ENCODE measurements at regions not wholly inside any gene's neighbourhood (a gene's known extent, or its start where the extent isn't known, plus 50 kb on each side); places are given as distances from the start of the nearest gene placed in this dataset.

GRCh38 chr11:106212081-106212480 is 134.6 kb downstream of the AASDHPPT start:
- TF ChIP-seq ZFP37 (CRISPR knock-in tag; IDR thresholded peaks at IDR 0.05; ENCODE audit: borderline replicate concordance): no peak
- TF ChIP-seq CTCF (CRISPR knock-in tag; IDR thresholded peaks at IDR 0.05): no peak
- TF ChIP-seq ZSCAN30 (CRISPR knock-in tag; IDR thresholded peaks at IDR 0.05): no peak
- TF ChIP-seq TFAP4 (IDR thresholded peaks at IDR 0.05; ENCODE audit: borderline replicate concordance, low read depth): no peak
- no peak for TF ChIP-seq ZBTB1 (CRISPR knock-in tag; IDR thresholded peaks at IDR 0.05; ENCODE audit: borderline replicate concordance)
- no peak for TF ChIP-seq ZSCAN29 (CRISPR knock-in tag; conservative IDR thresholded peaks at IDR 0.05)
- TF ChIP-seq KAT7 (CRISPR knock-in tag; IDR thresholded peaks at IDR 0.05; ENCODE audit: borderline replicate concordance): no peak
- no peak for TF ChIP-seq ZFP36L1 (CRISPR knock-in tag; IDR thresholded peaks at IDR 0.05)
- TF ChIP-seq MAX (IDR thresholded peaks at IDR 0.05): no peak
- TF ChIP-seq EZH2 (conservative IDR thresholded peaks at IDR 0.05; ENCODE audit: low read depth, low read length): no peak
- TF ChIP-seq ZNF883 (CRISPR knock-in tag; IDR thresholded peaks at IDR 0.05; ENCODE audit: not compliant biosample characterization): no peak
- TF ChIP-seq ZNF274 (CRISPR knock-in tag; IDR thresholded peaks at IDR 0.05): no peak
- no peak for TF ChIP-seq NKX3-1 (CRISPR knock-in tag; IDR thresholded peaks at IDR 0.05)
